Vagina (tissue), 2 donors: ENCODE measurements at regions not wholly inside any gene's neighbourhood (a gene's known extent, or its start where the extent isn't known, plus 50 kb on each side); places are given as distances from the start of the nearest gene placed in this dataset.
A peak's percentile ranks its signal among the peaks of the same experiment; 100 is the strongest.

Experiments used
- DNase-seq, 2 donors: peaks; one replicate each; pipeline ENCODE4 v3.0.0-alpha.2; 2017; ENCODE audit errors: extremely low spot score in 2 of 2
- H3K27ac ChIP-seq: fragments of 200-600 bp; sonication (generic); one replicate; pipeline ENCODE4 v1.5.1; 2019
- H3K27me3 ChIP-seq: fragments of 200-600 bp; sonication (generic); one replicate; pipeline ENCODE4 v1.5.1; 2019
- H3K36me3 ChIP-seq, 2 donors: fragments of 200-600 bp; sonication (generic); one replicate each; pipeline ENCODE4 v1.5.1; 2017 to 2019
- H3K4me1 ChIP-seq: fragments of 200-600 bp; sonication (generic); one replicate; pipeline ENCODE4 v1.5.1; 2019
- H3K4me3 ChIP-seq, 2 donors: fragments of 200-600 bp; sonication (generic); 1 replicate in 1 of 2; 2 replicates in 1 of 2; pipeline ENCODE4 v1.5.1; 2016 to 2019
- H3K9me3 ChIP-seq: fragments of 200-600 bp; sonication (generic); one replicate; pipeline ENCODE4 v1.5.1; 2019
- CTCF ChIP-seq, 3 experiments: fragments of 450-650 bp in 2 of 3; fragments of 200-600 bp in 1 of 3; sonication (generic) in 1 of 3; IDR thresholded peaks; one replicate each; pipeline ENCODE4 v1.5.1; 2017 to 2019; ENCODE audit warnings: antibody characterized with exemption in 3 of 3, mild to moderate bottlenecking in 2 of 3, moderate library complexity in 2 of 3
- POLR2A ChIP-seq, 2 donors: fragments of 450-650 bp; IDR thresholded peaks; one replicate each; pipeline ENCODE4 v1.6.1; 2017; ENCODE audit warnings: antibody characterized with exemption in 2 of 2, mild to moderate bottlenecking in 2 of 2, moderate library complexity in 2 of 2
- POLR2AphosphoS5 ChIP-seq, 2 donors: sonication (generic); formaldehyde crosslinking; IDR thresholded peaks; one replicate each; pipeline ENCODE4 v1.9.0; 2017; ENCODE audit warnings: antibody characterized with exemption in 2 of 2, mild to moderate bottlenecking in 2 of 2, low read depth in 1 of 2; ENCODE audit not compliant: insufficient read depth in 1 of 2
- intact Hi-C: fragments of 100-400 bp; cut with DNase I; formaldehyde crosslinking; loops from one replicate; pipeline ENCODE4 v1.15.1; 2023

DNA sequence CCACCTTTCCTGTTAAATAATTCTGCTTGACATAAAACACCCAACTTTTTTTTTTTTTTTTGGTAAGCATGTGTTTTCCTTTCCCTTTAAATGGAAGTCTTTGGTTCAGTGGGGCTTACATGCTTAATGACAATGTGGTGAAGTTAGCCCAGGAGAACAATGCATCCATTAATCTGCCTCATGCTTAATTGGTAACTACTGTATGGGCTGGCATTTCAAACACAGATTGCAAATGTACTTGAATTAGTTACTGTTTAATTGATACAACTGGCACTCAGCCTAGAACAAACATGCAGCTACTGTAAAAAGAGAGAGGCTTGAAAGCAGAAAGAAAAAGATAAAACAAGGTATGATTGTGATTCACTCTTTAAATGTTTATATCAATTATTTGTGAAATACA is 483.6 kb upstream of the NOX3 start:
- Histone ChIP-seq H3K4me3 (no peak overlapping the region), H3K4me1 (no peaks in the 10 kb centered on the region), H3K9me3 (no peaks in the 10 kb centered on the region), H3K27ac (no peak overlapping the region), H3K27me3 (no peaks in the 10 kb centered on the region), H3K36me3 (no peaks in the 10 kb centered on the region)
- TF ChIP-seq CTCF (IDR thresholded peaks at IDR 0.05) (no peak), POLR2A (IDR thresholded peaks at IDR 0.05) (no peak)
- intact Hi-C loops, result no loop called here
- DNase-seq, result no peak

- Histone ChIP-seq H3K9me3 (no peaks in the 10 kb centered on the region), H3K27ac (peak overlapping the region; percentile 58), H3K36me3 (no peaks in the 10 kb centered on the region), H3K4me1 (no peaks in the 10 kb centered on the region), H3K27me3 (no peaks in the 10 kb centered on the region), H3K4me3 (no peak overlapping the region)
- no peak for DNase-seq
- TF ChIP-seq CTCF (IDR thresholded peaks at IDR 0.05) (no peak), POLR2AphosphoS5 (IDR thresholded peaks at IDR 0.05; ENCODE audit: insufficient read depth in 1 of 2, low read depth in 1 of 2) (no peak), POLR2A (IDR thresholded peaks at IDR 0.05) (no peak)
- intact Hi-C loops, result no loop called here
Observed at GRCh38 chr6:155936551-155936950, 480.9 kb upstream of the NOX3 start.

- H3K4me3 ChIP-seq, result no peak overlapping the region
- TF ChIP-seq POLR2A (IDR thresholded peaks at IDR 0.05) (no peak), POLR2AphosphoS5 (IDR thresholded peaks at IDR 0.05; ENCODE audit: insufficient read depth in 1 of 2, low read depth in 1 of 2) (no peak), CTCF (IDR thresholded peaks at IDR 0.05) (no peak)
- H3K27me3 ChIP-seq, result no peaks in the 10 kb centered on the region
- no peaks in the 10 kb centered on the region for H3K9me3 ChIP-seq
- DNase-seq, result no peak
- H3K4me1 ChIP-seq, result no peaks in the 10 kb centered on the region
- H3K27ac ChIP-seq, result peak overlapping the region; percentile 58
- intact Hi-C loops, result no loop called here
- no peaks in the 10 kb centered on the region for H3K36me3 ChIP-seq
Observed at GRCh38 chr6:155936127-155936526, 480.5 kb upstream of the NOX3 start.

DNA sequence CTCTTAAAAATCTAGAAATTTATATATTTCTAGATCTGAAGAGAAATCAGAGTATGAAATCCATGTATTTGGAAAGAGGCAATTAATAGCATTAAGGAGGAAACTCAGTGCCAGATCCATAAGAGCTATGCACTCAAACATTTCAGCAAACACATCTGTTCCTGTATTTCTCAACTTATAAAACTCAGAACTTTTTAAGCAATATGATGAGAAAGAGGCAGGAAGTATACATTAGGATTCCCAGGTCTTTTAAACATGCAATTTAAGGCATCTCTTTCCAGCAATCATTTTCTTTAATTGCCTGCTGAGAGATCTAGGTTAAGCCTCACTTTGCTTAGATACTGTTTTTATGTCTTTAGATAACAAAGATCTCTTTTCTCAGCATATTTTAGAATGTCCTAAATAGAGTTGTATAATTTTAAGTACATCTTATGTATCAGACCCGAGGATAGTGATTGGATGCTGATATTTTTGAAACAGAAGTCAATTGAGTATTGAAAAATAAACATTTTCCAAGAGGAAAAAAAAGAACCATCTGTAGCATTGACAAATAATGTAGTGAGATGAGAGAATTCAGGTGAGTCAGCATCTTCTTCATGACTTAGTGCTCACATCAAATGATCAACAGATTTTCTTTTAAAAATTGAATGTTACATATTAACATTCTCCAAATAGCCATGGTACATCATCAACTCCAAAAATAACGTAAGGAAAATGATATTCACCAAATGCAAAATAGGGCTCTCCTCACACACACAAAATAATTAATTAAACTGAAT is 461.4 kb upstream of the NOX3 start:
- intact Hi-C loops, result no loop called here
- TF ChIP-seq POLR2AphosphoS5 (IDR thresholded peaks at IDR 0.05; ENCODE audit: insufficient read depth in 1 of 2, low read depth in 1 of 2) (no peak), POLR2A (IDR thresholded peaks at IDR 0.05) (no peak), CTCF (IDR thresholded peaks at IDR 0.05) (no peak)
- Histone ChIP-seq H3K36me3 (no peaks in the 10 kb centered on the region), H3K4me3 (no peak overlapping the region), H3K27me3 (no peaks in the 10 kb centered on the region), H3K27ac (no peak overlapping the region), H3K4me1 (no peaks in the 10 kb centered on the region), H3K9me3 (no peaks in the 10 kb centered on the region)
- DNase-seq, result no peak

GRCh38 chr6:155915651-155916050 is 460.0 kb upstream of the NOX3 start:
- Histone ChIP-seq H3K27ac (no peak overlapping the region), H3K27me3 (no peaks in the 10 kb centered on the region), H3K4me1 (no peaks in the 10 kb centered on the region), H3K9me3 (no peaks in the 10 kb centered on the region), H3K36me3 (no peaks in the 10 kb centered on the region), H3K4me3 (no peak overlapping the region)
- no peak for DNase-seq
- TF ChIP-seq POLR2AphosphoS5 (IDR thresholded peaks at IDR 0.05; ENCODE audit: insufficient read depth in 1 of 2, low read depth in 1 of 2) (no peak), POLR2A (IDR thresholded peaks at IDR 0.05) (no peak), CTCF (IDR thresholded peaks at IDR 0.05) (no peak)
- intact Hi-C loops, result no loop called here
